WTC11 (cell line): ENCODE measurements at regions not wholly inside any gene's neighbourhood (a gene's known extent, or its start where the extent isn't known, plus 50 kb on each side); places are given as distances from the start of the nearest gene placed in this dataset.
"Not testable (repeated sequence)": the region's sequence is repeated elsewhere in the genome, so short reads cannot be mapped to it uniquely, and the experiment has no call there.

Experiments
- CREB1 ChIP-seq: sonication (generic); formaldehyde crosslinking; IDR thresholded peaks from 2 replicates; pipeline ENCODE4 v1.8.0; 2023; ENCODE audit warnings: mild to moderate bottlenecking, missing genetic modification reagents
- TF ChIP-seq, protein P1 (sequence below): fragments of 200-600 bp; IDR thresholded peaks from 2 replicates; pipeline ENCODE4 v1.8.0; 2022; ENCODE audit warnings: antibody characterized with exemption
- TF ChIP-seq, protein P2 (sequence below): sonication (generic); formaldehyde crosslinking; IDR thresholded peaks from 2 replicates; pipeline ENCODE4 v1.8.1; 2023; ENCODE audit warnings: mild to moderate bottlenecking, missing genetic modification reagents, moderate library complexity

DNA sequence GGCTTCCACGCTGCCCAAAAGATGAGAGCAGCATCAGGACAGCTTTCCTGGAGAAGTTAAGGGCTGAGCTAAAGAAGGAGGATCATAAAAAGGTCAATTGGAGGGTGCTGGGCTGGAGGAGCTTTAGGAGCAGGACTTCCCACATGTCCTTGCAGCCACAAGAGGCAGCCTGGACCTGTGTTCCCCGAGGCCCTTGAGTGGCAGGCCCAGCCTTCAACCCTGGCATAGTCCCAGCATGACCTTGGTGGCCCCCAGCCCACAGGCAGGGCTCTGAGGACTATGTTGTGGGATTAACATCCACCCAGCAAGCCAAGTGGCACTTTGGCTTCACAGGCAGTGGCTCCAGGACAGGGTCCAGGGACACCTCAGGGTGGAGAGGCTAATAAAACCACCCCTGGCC, 126.8 kb upstream of the MTLN start:
- TF ChIP-seq, protein P1, sequence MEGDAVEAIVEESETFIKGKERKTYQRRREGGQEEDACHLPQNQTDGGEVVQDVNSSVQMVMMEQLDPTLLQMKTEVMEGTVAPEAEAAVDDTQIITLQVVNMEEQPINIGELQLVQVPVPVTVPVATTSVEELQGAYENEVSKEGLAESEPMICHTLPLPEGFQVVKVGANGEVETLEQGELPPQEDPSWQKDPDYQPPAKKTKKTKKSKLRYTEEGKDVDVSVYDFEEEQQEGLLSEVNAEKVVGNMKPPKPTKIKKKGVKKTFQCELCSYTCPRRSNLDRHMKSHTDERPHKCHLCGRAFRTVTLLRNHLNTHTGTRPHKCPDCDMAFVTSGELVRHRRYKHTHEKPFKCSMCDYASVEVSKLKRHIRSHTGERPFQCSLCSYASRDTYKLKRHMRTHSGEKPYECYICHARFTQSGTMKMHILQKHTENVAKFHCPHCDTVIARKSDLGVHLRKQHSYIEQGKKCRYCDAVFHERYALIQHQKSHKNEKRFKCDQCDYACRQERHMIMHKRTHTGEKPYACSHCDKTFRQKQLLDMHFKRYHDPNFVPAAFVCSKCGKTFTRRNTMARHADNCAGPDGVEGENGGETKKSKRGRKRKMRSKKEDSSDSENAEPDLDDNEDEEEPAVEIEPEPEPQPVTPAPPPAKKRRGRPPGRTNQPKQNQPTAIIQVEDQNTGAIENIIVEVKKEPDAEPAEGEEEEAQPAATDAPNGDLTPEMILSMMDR, result not testable (repeated sequence)
- TF ChIP-seq, protein P2, sequence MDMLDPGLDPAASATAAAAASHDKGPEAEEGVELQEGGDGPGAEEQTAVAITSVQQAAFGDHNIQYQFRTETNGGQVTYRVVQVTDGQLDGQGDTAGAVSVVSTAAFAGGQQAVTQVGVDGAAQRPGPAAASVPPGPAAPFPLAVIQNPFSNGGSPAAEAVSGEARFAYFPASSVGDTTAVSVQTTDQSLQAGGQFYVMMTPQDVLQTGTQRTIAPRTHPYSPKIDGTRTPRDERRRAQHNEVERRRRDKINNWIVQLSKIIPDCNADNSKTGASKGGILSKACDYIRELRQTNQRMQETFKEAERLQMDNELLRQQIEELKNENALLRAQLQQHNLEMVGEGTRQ (CRISPR knock-in tag), result not testable (repeated sequence)
- TF ChIP-seq CREB1, result not testable (repeated sequence)
